GM19043 (cell line): ENCODE measurements at regions not wholly inside any gene's neighbourhood (a gene's known extent, or its start where the extent isn't known, plus 50 kb on each side); places are given as distances from the start of the nearest gene placed in this dataset.

Experiments
- ATAC-seq: cut with Tn5 transposase; IDR thresholded peaks from one replicate; pipeline ENCODE4 v1.9.1; 2021; ENCODE audit warnings: low read depth; ENCODE audit not compliant: unreplicated experiment

GRCh38 chr5:87966213-87966612, 302.4 kb downstream of the TMEM161B start:
- no peak for ATAC-seq

DNA sequence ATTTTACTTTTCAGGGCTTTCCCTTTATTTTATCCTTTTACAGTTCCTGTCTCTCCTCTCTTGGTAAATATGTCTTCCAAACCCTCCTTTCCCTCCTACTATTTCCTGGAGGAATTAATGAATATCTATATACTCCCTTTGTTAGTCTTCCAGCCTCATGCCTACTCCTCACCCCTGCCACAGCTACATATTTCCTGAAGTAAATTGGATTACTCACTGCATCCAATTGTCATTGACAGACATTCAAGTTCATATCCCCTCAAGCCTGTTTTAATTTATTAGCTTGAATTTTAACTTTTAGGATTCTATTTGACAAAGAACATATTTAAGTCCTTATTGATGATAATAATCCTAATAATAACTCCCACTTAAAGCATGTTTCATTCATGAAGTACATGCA, 314.5 kb downstream of the TMEM161B start:
- no peak for ATAC-seq

- ATAC-seq = no peak
These were observed 317.0 kb downstream of the TMEM161B start for GRCh38 chr5:87951661-87952060.

- ATAC-seq = no peak
These were observed 318.7 kb downstream of the TMEM161B start for GRCh38 chr5:87949676-87950631.

DNA sequence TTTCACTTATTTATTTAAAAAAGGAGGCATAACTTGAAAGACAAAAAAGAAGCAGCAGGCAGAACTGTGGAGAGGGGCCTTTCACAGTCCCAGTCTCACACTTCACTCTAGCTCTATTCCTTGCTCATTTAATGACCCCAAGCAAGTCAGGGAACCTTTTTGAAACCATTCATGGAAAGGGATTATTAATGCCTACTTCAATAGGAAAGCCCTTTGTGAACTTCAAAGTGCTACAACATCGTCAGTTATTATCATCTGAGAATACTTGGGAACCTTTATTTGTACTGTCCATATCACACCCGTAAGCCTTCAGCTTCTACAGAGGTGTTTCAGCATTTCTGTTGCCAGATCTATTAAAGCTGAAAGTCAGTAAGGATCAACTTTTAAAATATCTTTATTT, 320.2 kb downstream of the TMEM161B start:
- no peak for ATAC-seq

DNA sequence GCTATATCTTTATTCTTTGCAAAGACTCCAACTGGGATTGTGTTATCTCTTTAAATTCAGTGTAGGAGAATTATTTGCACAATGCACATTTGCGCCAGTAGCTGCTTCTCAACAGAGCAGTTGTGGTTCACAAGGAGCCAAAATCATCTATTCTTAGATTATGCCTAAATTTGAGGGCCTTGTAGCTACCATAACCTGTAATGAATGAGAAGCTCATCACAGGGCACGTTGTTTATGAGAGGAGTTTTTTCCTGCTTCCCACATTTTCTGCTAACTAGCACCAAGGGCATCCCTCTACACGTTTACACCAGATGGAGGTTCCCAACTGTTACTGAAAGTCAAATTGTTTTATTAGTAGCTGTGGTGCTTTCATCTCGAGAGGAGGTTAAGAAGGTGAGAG, 322.4 kb downstream of the TMEM161B start:
- ATAC-seq = no peak

GRCh38 chr5:87945286-87945650, 323.4 kb downstream of the TMEM161B start:
- no peak for ATAC-seq

- ATAC-seq = no peak
These were observed 323.9 kb downstream of the TMEM161B start for GRCh38 chr5:87944553-87945285.

DNA sequence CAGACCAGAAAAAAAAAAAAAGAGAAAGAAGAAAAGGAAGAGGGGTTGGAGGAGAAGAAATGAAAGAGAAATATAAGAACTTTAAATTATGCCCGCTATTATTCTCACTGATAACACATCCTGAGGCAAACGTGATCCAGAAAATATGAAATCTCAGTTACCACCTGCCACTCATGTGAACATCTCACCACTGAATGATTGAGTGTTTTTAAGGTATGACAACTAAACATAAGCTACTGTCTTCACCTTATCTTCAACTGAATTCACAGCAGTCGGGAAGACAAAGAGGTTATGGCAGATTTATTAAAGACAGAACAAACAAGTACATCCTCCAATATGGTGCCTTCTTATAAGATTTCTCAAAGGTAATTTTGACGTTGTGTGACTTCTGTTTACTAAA, 327.9 kb downstream of the TMEM161B start:
- no peak for ATAC-seq

GRCh38 chr5:87936667-87937066, 332.0 kb downstream of the TMEM161B start:
- ATAC-seq = no peak

GRCh38 chr5:87924436-87924835, 344.2 kb downstream of the TMEM161B start:
- ATAC-seq = no peak

DNA sequence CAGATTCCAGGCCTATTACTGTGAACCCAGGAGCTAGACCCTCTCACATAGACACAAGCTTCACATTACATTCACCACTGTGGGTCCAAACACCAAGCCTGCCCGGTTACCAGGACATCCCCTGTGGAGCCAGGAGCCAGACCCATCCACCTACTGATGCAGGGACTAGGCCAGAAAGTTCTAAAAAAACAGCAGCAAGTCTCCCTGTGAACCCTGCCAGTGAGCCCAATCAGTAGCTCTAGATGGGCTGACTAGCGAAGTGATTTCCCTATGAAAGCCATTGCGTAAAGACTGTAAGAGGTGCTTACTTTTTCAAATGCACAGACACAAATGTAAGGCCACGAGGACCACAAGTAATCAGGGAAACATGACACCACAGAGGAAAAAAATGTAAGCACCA, 352.3 kb downstream of the TMEM161B start:
- no peak for ATAC-seq

- no peak for ATAC-seq
These were observed 356.2 kb downstream of the TMEM161B start for GRCh38 chr5:87912419-87912818.

GRCh38 chr5:87909382-87909781, 359.3 kb downstream of the TMEM161B start:
- no peak for ATAC-seq

DNA sequence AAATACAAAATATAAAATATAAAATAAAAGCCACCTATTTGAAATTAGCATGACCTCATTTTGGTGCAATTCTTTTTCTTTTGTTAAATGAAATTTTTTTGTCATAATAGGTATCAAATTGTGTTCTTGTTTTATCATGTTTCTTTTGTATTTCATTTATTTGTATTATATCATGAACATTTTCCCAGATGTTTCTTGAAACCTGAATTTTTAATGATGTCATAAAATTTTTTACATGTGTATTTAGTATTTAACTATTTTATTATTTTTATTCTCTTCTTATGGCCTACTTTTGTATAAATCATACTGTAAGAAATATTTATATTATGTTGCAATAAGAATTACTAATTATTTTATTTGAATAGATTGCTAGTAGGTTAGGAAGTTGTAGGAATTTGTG, 361.7 kb downstream of the TMEM161B start:
- ATAC-seq = no peak

DNA sequence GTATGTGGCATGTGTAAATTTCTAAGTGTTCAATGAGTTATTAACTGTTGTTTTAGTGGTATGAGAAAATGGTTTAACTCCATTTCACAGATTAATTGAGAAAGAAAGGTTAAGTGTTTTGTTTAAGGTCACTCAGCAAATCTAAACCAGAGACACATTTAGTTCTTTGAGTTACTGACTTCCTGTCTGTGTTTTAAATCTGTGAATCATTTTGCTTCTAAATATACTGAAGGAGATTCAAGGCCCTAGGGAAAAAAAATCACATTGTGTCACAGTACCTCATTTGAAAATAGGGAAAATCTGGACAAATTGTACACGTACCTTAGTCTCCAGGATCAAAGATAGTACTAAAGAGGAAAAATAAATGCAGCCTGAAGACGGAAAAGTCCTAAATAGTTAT, 368.2 kb downstream of the TMEM161B start:
- no peak for ATAC-seq

GRCh38 chr5:87899721-87900131, 368.9 kb downstream of the TMEM161B start:
- no peak for ATAC-seq

DNA sequence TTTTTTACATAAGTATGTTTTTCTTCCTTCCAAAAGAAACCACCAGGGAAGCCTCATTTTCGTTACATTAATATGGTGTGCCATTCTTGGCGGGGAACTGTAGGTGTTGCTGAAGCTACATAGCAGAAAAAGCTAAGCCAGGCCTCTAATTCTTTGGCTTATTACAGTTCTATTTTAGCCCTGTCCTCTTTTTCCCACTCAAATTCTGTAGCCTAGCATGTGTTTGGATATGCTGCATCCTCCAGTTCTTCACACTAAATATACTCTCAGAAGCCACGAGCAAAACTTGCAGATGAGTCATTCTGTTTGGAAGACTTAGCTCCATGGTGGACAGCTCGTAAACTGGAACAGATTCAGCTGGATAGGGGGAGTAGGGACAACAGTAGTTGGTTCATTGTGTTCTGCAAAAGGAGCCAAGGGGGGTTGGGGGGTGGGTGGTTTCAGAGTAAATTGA, 369.4 kb downstream of the TMEM161B start:
- no peak for ATAC-seq

GRCh38 chr5:87898574-87898973, 370.1 kb downstream of the TMEM161B start:
- ATAC-seq = no peak

- no peak for ATAC-seq
These were observed 380.5 kb downstream of the TMEM161B start for GRCh38 chr5:87888139-87888538.

DNA sequence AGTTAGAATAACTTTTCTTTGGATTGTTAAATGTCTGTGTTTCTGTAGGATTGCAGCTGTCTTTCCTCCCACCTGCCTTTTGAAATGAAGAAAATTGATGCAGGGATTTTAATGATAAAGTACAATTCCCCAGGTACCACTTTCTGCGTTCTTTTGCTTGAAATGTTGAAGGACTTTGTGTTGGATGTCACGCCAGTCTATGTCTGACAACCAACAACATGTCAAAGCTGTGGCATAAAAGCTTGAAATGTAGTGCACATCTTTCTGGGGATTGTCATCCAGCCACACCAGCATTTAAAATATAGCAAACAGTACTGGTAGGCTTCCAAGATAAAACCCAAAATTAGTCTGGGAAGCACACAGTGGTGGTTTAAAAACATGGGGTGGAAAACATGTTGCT, 381.4 kb downstream of the TMEM161B start:
- no peak for ATAC-seq

GRCh38 chr5:87886164-87886563, 382.5 kb downstream of the TMEM161B start:
- ATAC-seq = no peak
